Endothelial cell of umbilical vein (primary cell): ENCODE measurements at regions not wholly inside any gene's neighbourhood (a gene's known extent, or its start where the extent isn't known, plus 50 kb on each side); places are given as distances from the start of the nearest gene placed in this dataset.

ENCODE experiments used
- BruUV-seq: library from RNA; stranded (reverse); fragments of 400-500 nt; replicated peaks from 2 replicates; lab custom pipeline; 2021; lab: Mats Ljungman, UMichigan
- CTCF ChIA-PET: fragments of 300-600, 350-600 bp; sonication (Branson Sonifier 250); formaldehyde crosslinking; loops from one replicate; lab custom pipeline; 2021; ENCODE audit warnings: antibody characterized with exemption, inconsistent platforms; lab: Charles Lee
- POLR2A ChIA-PET: fragments of 300-600, 350-600 bp; sonication (Branson Sonifier 250); formaldehyde crosslinking; loops from one replicate; lab custom pipeline; 2021; ENCODE audit warnings: antibody characterized with exemption, inconsistent platforms; lab: Charles Lee
- DNase-seq: peaks from one replicate; pipeline ENCODE4 v3.0.0-alpha.2; 2011; ENCODE audit warnings: low read depth, low spot score
- FAIRE-seq: peaks from 2 replicates; lab custom pipeline; 2011; peaks lifted over from hg19 to GRCh38; lab: Jason Lieb, UNC
- H2AFZ ChIP-seq: 2 replicates; pipeline ENCODE4 v1.6.0; 2012; ENCODE audit warnings: low read depth, low read length, control low read depth, inconsistent platforms
- H3K27ac ChIP-seq: 2 replicates; pipeline ENCODE4 v1.5.1; 2011; ENCODE audit warnings: low read depth, mild to moderate bottlenecking, control low read depth, low read length, moderate library complexity; ENCODE audit not compliant: insufficient read depth
- H3K27me3 ChIP-seq, 2 experiments: 2 replicates each; pipeline versions ENCODE4 v1.6.0 to v1.6.1; 2011; ENCODE audit warnings: low read length in 2 of 2, mixed read lengths in 1 of 2; ENCODE audit not compliant: control insufficient read depth in 2 of 2, insufficient read depth in 2 of 2
- H3K36me3 ChIP-seq, 2 experiments: 2 replicates in 1 of 2; 3 replicates in 1 of 2; pipeline ENCODE4 v1.5.1; 2011; ENCODE audit warnings: low read length in 2 of 2, mild to moderate bottlenecking in 1 of 2, moderate library complexity in 1 of 2; ENCODE audit not compliant: control insufficient read depth in 2 of 2, insufficient read depth in 2 of 2; ENCODE audit errors: extremely low read depth in 1 of 2
- H3K4me1 ChIP-seq: 3 replicates; pipeline ENCODE4 v1.5.1; 2011; ENCODE audit warnings: mild to moderate bottlenecking, low read length; ENCODE audit not compliant: control insufficient read depth, insufficient read depth; ENCODE audit errors: extremely low read depth
- H3K4me2 ChIP-seq: 2 replicates; pipeline ENCODE4 v1.6.1; 2011; ENCODE audit warnings: low read length, control low read depth, mixed read lengths; ENCODE audit not compliant: insufficient read depth
- H3K4me3 ChIP-seq, 3 experiments: fragments of 200-600 bp in 1 of 3; sonication (generic), shearing (Covaris generic) in 1 of 3; replicated peaks in 1 of 3; 2 replicates each; pipeline ENCODE4 v1.5.1; 2011 to 2016; ENCODE audit warnings: control low read depth in 3 of 3, low read length in 3 of 3, mild to moderate bottlenecking in 2 of 3, inconsistent platforms in 1 of 3, low read depth in 1 of 3, moderate library complexity in 1 of 3; ENCODE audit not compliant: insufficient read depth in 1 of 3
- H3K79me2 ChIP-seq: 2 replicates; pipeline ENCODE4 v1.6.0; 2012; ENCODE audit warnings: low read length, inconsistent platforms; ENCODE audit not compliant: control insufficient read depth, insufficient read depth
- H3K9ac ChIP-seq: replicated peaks from 2 replicates; pipeline ENCODE3; 2011; ENCODE audit warnings: low read length, control low read depth; ENCODE audit not compliant: insufficient read depth; ENCODE audit errors: extremely low read depth
- H3K9me1 ChIP-seq: replicated peaks from 3 replicates; pipeline ENCODE4 v1.6.0; 2011; ENCODE audit warnings: mild to moderate bottlenecking, low read length; ENCODE audit not compliant: control insufficient read depth, insufficient read depth; ENCODE audit errors: extremely low read depth
- H3K9me3 ChIP-seq: replicated peaks from 2 replicates; pipeline ENCODE4 v1.5.1; 2012; ENCODE audit warnings: low read length, inconsistent platforms; ENCODE audit not compliant: control insufficient read depth, insufficient read depth
- H4K20me1 ChIP-seq: replicated peaks from 2 replicates; pipeline ENCODE3; 2011; ENCODE audit warnings: mild to moderate bottlenecking, low read length; ENCODE audit not compliant: control insufficient read depth, insufficient read depth; ENCODE audit errors: extremely low read depth
- CTCF ChIP-seq, 2 donors: IDR thresholded peaks; 1 replicate in 1 of 2; 2 replicates in 1 of 2; pipeline ENCODE4 v1.5.1; 2011; ENCODE audit warnings: low read length in 2 of 2, mild to moderate bottlenecking in 2 of 2, moderate library complexity in 2 of 2, control low read depth in 1 of 2, inconsistent platforms in 1 of 2, low read depth in 1 of 2; ENCODE audit not compliant: insufficient read depth in 1 of 2; ENCODE audit errors: extremely low read depth in 1 of 2
- EZH2 ChIP-seq: IDR thresholded peaks from 2 replicates; pipeline ENCODE4 v1.6.1; 2012; ENCODE audit warnings: borderline replicate concordance, low read depth, mild to moderate bottlenecking, moderate library complexity, low read length, inconsistent platforms; ENCODE audit not compliant: severe bottlenecking
- FOS ChIP-seq: IDR thresholded peaks from 2 replicates; pipeline ENCODE4 v1.6.1; 2011; ENCODE audit warnings: mild to moderate bottlenecking, low read length, moderate library complexity, borderline replicate concordance; ENCODE audit not compliant: insufficient read depth
- GATA2 ChIP-seq: IDR thresholded peaks from 2 replicates; pipeline ENCODE4 v1.7.0; 2011; ENCODE audit warnings: low read depth, mild to moderate bottlenecking, moderate library complexity, mixed read lengths, low read length; ENCODE audit not compliant: insufficient read length, insufficient read depth
- JUN ChIP-seq: IDR thresholded peaks from 2 replicates; pipeline ENCODE4 v1.6.1; 2011; ENCODE audit warnings: borderline replicate concordance, low read depth; ENCODE audit not compliant: insufficient read length, insufficient read depth
- MAX ChIP-seq: IDR thresholded peaks from 2 replicates; pipeline ENCODE4 v1.6.1; 2011; ENCODE audit not compliant: insufficient read depth, insufficient read length
- MYC ChIP-seq: IDR thresholded peaks from one replicate; pipeline ENCODE4 v1.6.1; 2011; ENCODE audit warnings: mild to moderate bottlenecking, low read depth, low read length
- POLR2A ChIP-seq: IDR thresholded peaks from 2 replicates; pipeline ENCODE4 v1.6.1; 2012; ENCODE audit warnings: low read depth, mild to moderate bottlenecking, control low read depth, low read length
- POLR2AphosphoS5 ChIP-seq: IDR thresholded peaks from 2 replicates; pipeline ENCODE4 v1.6.1; 2012; ENCODE audit warnings: low read depth, mild to moderate bottlenecking, control low read depth, low read length, moderate library complexity; ENCODE audit not compliant: insufficient read depth
- dilution Hi-C: fragments of 300-500 bp; cut with MboI; formaldehyde crosslinking; loops from one replicate; pipeline ENCODE4 v1.15.0; 2019; ENCODE audit warnings: low sequenced_read_pairs; ENCODE audit not compliant: extremely low pct_ligation_motif_present
- intact Hi-C: fragments of 100-400 bp; cut with micrococcal nuclease; formaldehyde crosslinking; loops from one replicate; pipeline ENCODE4 v1.10.0; 2022

- CTCF ChIA-PET: interaction anchor here (1.0 to 2.0 kb wide), 4 partner anchors 10 to 145 kb away, joined by 3 to 7 read pairs (median 5); no protein-coding TSS in a partner anchor
- intact Hi-C loops: no loop called here
- BruUV-seq: no TSS peak
These were observed 77.7 kb upstream of the LRRC55 start for GRCh38 chr11:57103899-57104605.

GRCh38 chr11:57109331-57109730 lies 72.4 kb upstream of the LRRC55 start:
- BruUV-seq: no TSS peak
- H4K20me1 ChIP-seq: no peaks in the 10 kb centered on the region
- TF ChIP-seq MYC (no peak), GATA2 (no peak), EZH2 (no peak), POLR2A (no peak), FOS (no peak), POLR2AphosphoS5 (no peak), JUN (no peak), MAX (no peak), CTCF (IDR thresholded peaks at IDR 0.05; ENCODE audit: extremely low read depth in 1 of 2, insufficient read depth in 1 of 2, low read depth in 1 of 2, low read length in 2 of 2) (no peak)
- no peaks in the 10 kb centered on the region for H3K79me2 ChIP-seq
- H3K4me3 ChIP-seq: no peak overlapping the region
- FAIRE-seq (no peak), DNase-seq (no peak)
- H3K4me2 ChIP-seq: no peak overlapping the region
- dilution Hi-C loops: no loop called here
- ChIA-PET CTCF (interaction anchor here (0.9 kb wide), 1 partner anchor 140 kb away, joined by 5 read pairs; no protein-coding TSS in a partner anchor), POLR2A (no interaction called here)
- H3K36me3 ChIP-seq: no peaks in the 10 kb centered on the region
- H3K4me1 ChIP-seq: no peaks in the 10 kb centered on the region
- no peaks in the 10 kb centered on the region for H3K9me3 ChIP-seq
- H2AFZ ChIP-seq: no peak overlapping the region
- H3K9me1 ChIP-seq: no peaks in the 10 kb centered on the region
- H3K27ac ChIP-seq: no peak overlapping the region
- intact Hi-C loops: no loop called here
- H3K27me3 ChIP-seq: peaks cover 0 to 2% of the 10 kb centered on the region in 2 experiments
- H3K9ac ChIP-seq: no peak overlapping the region

More at GRCh38 chr11:57103899-57104605, 77.7 kb upstream of the LRRC55 start:
- TF ChIP-seq MAX: no peak
- TF ChIP-seq MYC: no peak
- no peak overlapping the region for H2AFZ ChIP-seq
- H3K4me2 ChIP-seq: no peak overlapping the region
- H3K27me3 ChIP-seq: peaks cover 0 to 3% of the 10 kb centered on the region in 2 experiments
- no peaks in the 10 kb centered on the region for H4K20me1 ChIP-seq
- no peaks in the 10 kb centered on the region for H3K9me3 ChIP-seq
- H3K79me2 ChIP-seq: no peaks in the 10 kb centered on the region
- POLR2A ChIA-PET: no interaction called here
- H3K9me1 ChIP-seq: no peaks in the 10 kb centered on the region
- no peaks in the 10 kb centered on the region for H3K36me3 ChIP-seq
- no peak overlapping the region for H3K9ac ChIP-seq
- H3K4me3 ChIP-seq: no peak overlapping the region
- no peak overlapping the region for H3K27ac ChIP-seq
- no peaks in the 10 kb centered on the region for H3K4me1 ChIP-seq
- dilution Hi-C loops: no loop called here
- no peak for DNase-seq
- FAIRE-seq: no peak
